Brain microvascular endothelial cell (primary cell): ENCODE measurements at regions not wholly inside any gene's neighbourhood (a gene's known extent, or its start where the extent isn't known, plus 50 kb on each side); places are given as distances from the start of the nearest gene placed in this dataset.

Experiments
- DNase-seq: peaks from one replicate; pipeline ENCODE4 v3.0.0-alpha.2; 2020
- H3K27ac ChIP-seq: fragments of 250-450 bp; sonication (Bioruptor Pico); 2 replicates; pipeline ENCODE4 v1.5.1; 2020; ENCODE audit warnings: mild to moderate bottlenecking, moderate library complexity
- H3K27me3 ChIP-seq: fragments of 250-450 bp; sonication (Bioruptor Pico); replicated peaks from 2 replicates; pipeline ENCODE4 v1.5.1; 2020; ENCODE audit warnings: mild to moderate bottlenecking
- H3K36me3 ChIP-seq: fragments of 250-450 bp; sonication (Bioruptor Pico); replicated peaks from 2 replicates; pipeline ENCODE4 v1.5.1; 2020; ENCODE audit warnings: mild to moderate bottlenecking
- H3K4me3 ChIP-seq: 2 replicates; pipeline ENCODE4 v1.5.1; 2011; ENCODE audit warnings: low read depth, mild to moderate bottlenecking, control low read depth, low read length, moderate library complexity
- CTCF ChIP-seq: IDR thresholded peaks from 2 replicates; pipeline ENCODE4 v1.5.1; 2011; ENCODE audit warnings: low read depth, mild to moderate bottlenecking, moderate library complexity, low read length, control low read depth, inconsistent platforms; ENCODE audit errors: missing control alignments
- in situ Hi-C: cut with HindIII; loops from 2 replicates; pipeline ENCODE4 v1.10.0; 2017; ENCODE audit warnings: low sequenced_read_pairs, low pct_ligation_motif_present

GRCh38 chr17:69999253-69999652, 75.8 kb upstream of the KCNJ16 start:
- Histone ChIP-seq H3K4me3 (no peak overlapping the region), H3K27me3 (no peaks in the 10 kb centered on the region), H3K27ac (no peak overlapping the region), H3K36me3 (no peaks in the 10 kb centered on the region)
- in situ Hi-C loops: no loop called here
- DNase-seq: no peak
- no peak for TF ChIP-seq CTCF

- Histone ChIP-seq H3K36me3 (no peaks in the 10 kb centered on the region), H3K27me3 (no peaks in the 10 kb centered on the region), H3K27ac (no peak overlapping the region), H3K4me3 (no peak overlapping the region)
- DNase-seq: no peak
- in situ Hi-C loops: no loop called here
- TF ChIP-seq CTCF: no peak
Measured at GRCh38 chr17:70006159-70006558, 68.9 kb upstream of the KCNJ16 start.

GRCh38 chr17:70011750-70012149, 63.3 kb upstream of the KCNJ16 start:
- no peak for DNase-seq
- no peak for TF ChIP-seq CTCF
- no peaks in the 10 kb centered on the region for H3K36me3 ChIP-seq
- H3K4me3 ChIP-seq: no peak overlapping the region
- in situ Hi-C loops: no loop called here
- H3K27ac ChIP-seq: no peak overlapping the region
- H3K27me3 ChIP-seq: no peaks in the 10 kb centered on the region

DNA sequence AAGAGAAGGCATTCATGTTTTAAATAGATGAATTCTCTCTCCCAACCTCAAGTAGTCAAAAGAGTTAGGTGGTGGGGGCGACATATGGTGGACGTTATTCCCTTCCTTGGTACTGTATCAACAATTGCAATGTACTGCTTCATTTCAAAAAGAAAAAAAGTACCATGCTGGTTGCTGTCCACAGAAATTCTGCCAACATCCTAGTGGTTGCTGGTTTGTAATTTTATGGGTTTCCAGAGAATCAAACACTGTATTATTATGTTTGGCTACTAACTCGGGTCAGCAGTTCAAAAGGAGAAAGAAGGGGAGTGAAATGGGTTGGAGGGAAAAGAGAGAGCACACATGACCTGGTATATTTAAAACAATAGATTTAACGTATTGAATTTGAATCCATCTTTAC, 61.1 kb upstream of the KCNJ16 start:
- no peak for TF ChIP-seq CTCF
- H3K27ac ChIP-seq: no peak overlapping the region
- in situ Hi-C loops: no loop called here
- no peak for DNase-seq
- no peaks in the 10 kb centered on the region for H3K36me3 ChIP-seq
- no peak overlapping the region for H3K4me3 ChIP-seq
- H3K27me3 ChIP-seq: no peaks in the 10 kb centered on the region

- no peak for TF ChIP-seq CTCF
- H3K27ac ChIP-seq: no peak overlapping the region
- no peaks in the 10 kb centered on the region for H3K36me3 ChIP-seq
- in situ Hi-C loops: no loop called here
- no peak overlapping the region for H3K4me3 ChIP-seq
- H3K27me3 ChIP-seq: no peaks in the 10 kb centered on the region
- DNase-seq: no peak
Measured at GRCh38 chr17:70017112-70017511, 57.9 kb upstream of the KCNJ16 start.

DNA sequence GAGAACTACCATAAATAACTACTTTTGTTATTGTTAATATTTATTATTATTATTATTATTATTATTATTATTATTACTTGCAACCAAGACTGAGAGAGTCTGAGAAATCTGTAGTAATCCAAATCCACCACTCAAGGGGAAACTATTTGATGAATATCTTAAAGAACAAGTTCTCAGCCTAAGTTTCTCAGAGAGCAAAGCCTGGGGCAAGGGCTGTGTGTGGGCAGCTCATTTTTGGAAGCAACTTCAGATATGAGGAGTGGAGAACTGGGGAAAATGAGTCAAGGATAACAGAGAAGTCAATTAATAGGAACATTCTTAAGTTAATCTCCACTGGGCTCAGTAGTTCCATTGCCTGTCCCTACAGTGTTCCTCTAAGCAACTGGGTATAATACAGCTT, 57.1 kb upstream of the KCNJ16 start:
- Histone ChIP-seq H3K4me3 (no peak overlapping the region), H3K27ac (no peak overlapping the region), H3K27me3 (no peaks in the 10 kb centered on the region), H3K36me3 (no peaks in the 10 kb centered on the region)
- TF ChIP-seq CTCF: no peak
- DNase-seq: no peak
- in situ Hi-C loops: no loop called here
